DMS 273 treated with DMSO at 0.1 percent for 48 hours (cell line): ENCODE measurements at regions not wholly inside any gene's neighbourhood (a gene's known extent, or its start where the extent isn't known, plus 50 kb on each side); places are given as distances from the start of the nearest gene placed in this dataset.
A peak's percentile ranks its signal among the peaks of the same experiment; 100 is the strongest.

Source experiments
- DNase-seq: peaks from one replicate; lab custom pipeline; 2025; lab: John Stamatoyannopoulos, UW

GRCh38 chr2:219692521-219692920 is 65.1 kb downstream of the SLC4A3 start:
- no peak for DNase-seq

- DNase-seq, result no peak
Observed at GRCh38 chr2:219695145-219695709, 67.8 kb downstream of the SLC4A3 start.

- DNase-seq, result no peak
Observed at GRCh38 chr2:219697811-219698747, 70.6 kb downstream of the SLC4A3 start.

GRCh38 chr2:219698748-219699439 is 71.5 kb downstream of the SLC4A3 start:
- no peak for DNase-seq

GRCh38 chr2:219699440-219699821 is 72.0 kb downstream of the SLC4A3 start:
- no peak for DNase-seq

- DNase-seq, result no peak
Observed at GRCh38 chr2:219701847-219702634, 74.6 kb downstream of the SLC4A3 start.

- DNase-seq, result no peak
Observed at GRCh38 chr2:219702796-219703545, 75.5 kb downstream of the SLC4A3 start.

GRCh38 chr2:219704878-219705277 is 77.4 kb downstream of the SLC4A3 start:
- no peak for DNase-seq

- no peak for DNase-seq
Observed at GRCh38 chr2:219706823-219707281, 79.4 kb downstream of the SLC4A3 start.

GRCh38 chr2:219707496-219708285 is 80.3 kb downstream of the SLC4A3 start:
- DNase-seq, result no peak

- DNase-seq, result no peak
Observed at GRCh38 chr2:219709331-219709761, 81.9 kb downstream of the SLC4A3 start.

GRCh38 chr2:219713110-219713509 is 85.7 kb downstream of the SLC4A3 start:
- peak; percentile 41 for DNase-seq

GRCh38 chr2:219714681-219715400 is 87.4 kb downstream of the SLC4A3 start:
- DNase-seq, result no peak

- no peak for DNase-seq
Observed at GRCh38 chr2:219718066-219718465, 90.6 kb downstream of the SLC4A3 start.

- DNase-seq, result no peak
Observed at GRCh38 chr2:219719521-219719920, 92.1 kb downstream of the SLC4A3 start.

- no peak for DNase-seq
Observed at GRCh38 chr2:219720956-219721355, 93.5 kb downstream of the SLC4A3 start.

GRCh38 chr2:219722276-219722879 is 94.9 kb downstream of the SLC4A3 start:
- DNase-seq, result no peak

- no peak for DNase-seq
Observed at GRCh38 chr2:219723311-219723710, 95.9 kb downstream of the SLC4A3 start.

- DNase-seq, result no peak
Observed at GRCh38 chr2:219724628-219725027, 97.2 kb downstream of the SLC4A3 start.
